ENCODE measurements at regions not wholly inside any gene's neighbourhood (a gene's known extent, or its start where the extent isn't known, plus 50 kb on each side); places are given as distances from the start of the nearest gene placed in this dataset.

DNA sequence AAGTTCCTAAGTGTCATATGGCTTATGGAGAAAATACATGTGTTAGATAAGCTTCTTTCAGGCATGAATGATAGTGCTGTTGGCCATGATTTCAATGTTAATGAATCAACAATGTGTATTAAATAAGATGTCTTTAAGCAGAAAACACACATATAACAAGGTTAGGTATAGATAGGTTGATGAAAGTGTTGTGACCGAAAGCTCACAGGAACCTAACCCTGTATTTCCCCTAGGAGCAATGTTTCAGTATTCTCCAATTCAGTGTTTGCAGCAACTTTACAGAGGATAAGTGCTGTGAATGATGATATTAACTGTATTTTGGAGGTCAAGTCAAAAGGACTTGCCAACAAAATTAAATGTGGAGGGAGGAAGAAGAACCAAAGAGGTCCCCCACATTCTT is 82.8 kb upstream of the PRDM11 start:
- no peak for DNase-seq (ENCODE audit: low spot score)

DNA sequence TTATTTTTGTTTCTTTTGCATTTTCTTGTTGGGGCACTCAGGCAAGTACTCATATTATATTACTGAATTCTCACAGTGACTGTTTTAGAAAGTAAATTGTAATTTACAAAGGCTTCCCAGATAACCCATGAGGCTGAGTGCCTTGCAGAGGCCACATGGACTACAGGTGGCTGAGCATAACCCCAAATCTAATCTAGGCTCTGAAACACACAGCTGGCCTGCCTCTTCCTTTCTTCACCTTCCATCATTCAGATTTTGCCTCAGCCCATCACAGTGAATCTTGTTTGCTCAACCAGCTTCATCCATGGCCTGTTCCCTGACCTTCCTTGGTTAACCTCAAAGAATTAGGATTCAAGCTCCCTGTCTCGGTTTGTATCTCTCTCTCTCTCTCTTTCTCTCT is 78.5 kb upstream of the PRDM11 start:
- no peak for DNase-seq (ENCODE audit: low spot score)

DNA sequence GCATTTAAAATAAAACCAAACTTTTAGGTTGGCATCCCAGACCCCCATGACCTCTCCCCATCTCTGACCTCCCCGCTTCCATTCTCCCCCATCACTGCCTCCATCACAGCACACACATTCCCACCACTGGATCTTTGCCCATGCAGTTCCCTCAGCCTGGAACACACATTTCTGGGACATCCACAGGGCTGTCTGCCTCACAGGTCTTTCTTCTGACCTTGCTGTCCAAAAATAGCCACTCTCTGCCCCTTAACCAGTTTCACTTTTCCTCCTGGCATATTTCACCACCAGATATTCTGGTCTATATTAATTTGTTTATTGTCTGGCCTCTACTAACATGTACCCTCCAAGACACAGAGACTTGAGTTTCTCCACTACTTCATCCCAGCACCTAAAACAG is 75.2 kb upstream of the PRDM11 start:
- no peak for DNase-seq (ENCODE audit: low spot score)

DNA sequence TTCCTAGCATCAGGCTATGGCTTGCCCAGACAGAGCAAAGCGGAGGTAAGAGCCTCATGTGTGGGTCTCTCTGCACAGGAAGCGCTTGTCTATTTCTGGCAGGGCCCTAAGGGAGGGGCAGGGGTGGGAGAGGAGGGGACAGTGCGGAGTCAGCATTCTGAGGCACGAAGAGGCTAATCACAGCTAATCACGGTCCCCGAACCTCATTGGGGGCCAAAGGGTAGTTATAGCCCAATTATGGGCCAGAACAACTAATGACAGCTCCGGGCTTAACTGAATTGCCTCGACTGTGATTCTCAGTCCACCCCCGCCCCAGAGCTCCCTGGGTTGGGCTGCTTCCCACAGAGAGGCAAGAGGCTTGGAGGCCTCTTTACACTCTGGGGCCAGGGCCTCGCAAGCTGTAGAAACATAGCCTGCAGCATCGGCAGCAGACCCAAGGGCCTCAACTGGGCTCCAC is 72.7 kb upstream of the PRDM11 start:
- DNase-seq (ENCODE audit: low spot score), result no peak

DNA sequence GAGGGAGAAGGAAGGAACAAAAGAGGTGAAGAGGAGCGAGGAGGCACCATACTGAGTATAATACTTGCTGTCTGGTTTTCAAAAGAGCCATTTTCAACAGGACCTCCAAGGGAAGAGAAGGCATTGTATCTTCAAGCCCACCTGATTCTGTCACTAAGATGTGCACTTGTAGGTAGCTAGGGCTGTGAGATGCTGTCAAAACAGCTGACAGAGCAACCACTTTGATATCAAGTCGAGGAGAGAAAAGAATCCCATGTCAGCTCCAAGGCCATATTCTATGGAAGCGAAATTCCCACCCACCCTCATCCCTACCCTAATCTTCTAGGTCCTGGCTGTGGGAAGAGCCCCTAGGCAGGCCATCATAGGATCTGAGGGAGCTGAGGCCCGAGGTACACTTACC is 70.9 kb upstream of the PRDM11 start:
- DNase-seq (ENCODE audit: low spot score), result no peak

DNA sequence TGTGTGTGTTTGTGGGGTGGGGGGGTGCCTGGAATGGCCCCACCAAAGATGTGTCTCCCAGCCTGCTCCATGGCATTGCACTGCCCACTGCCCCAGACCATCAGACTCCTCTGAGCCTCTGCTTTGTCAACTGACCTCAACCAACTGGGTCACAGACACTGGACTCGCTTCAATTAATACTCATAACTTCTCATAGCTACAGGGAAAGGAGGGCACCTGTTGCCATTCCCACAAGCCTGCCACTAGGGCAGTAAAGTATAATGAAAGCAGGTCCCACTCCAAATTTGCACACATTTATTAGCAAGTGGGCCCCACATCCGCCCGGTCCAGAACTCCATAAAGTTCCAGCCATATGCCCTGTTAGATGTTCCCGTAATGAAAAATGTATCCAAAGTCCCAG is 70.5 kb upstream of the PRDM11 start:
- DNase-seq (ENCODE audit: low spot score), result no peak

DNA sequence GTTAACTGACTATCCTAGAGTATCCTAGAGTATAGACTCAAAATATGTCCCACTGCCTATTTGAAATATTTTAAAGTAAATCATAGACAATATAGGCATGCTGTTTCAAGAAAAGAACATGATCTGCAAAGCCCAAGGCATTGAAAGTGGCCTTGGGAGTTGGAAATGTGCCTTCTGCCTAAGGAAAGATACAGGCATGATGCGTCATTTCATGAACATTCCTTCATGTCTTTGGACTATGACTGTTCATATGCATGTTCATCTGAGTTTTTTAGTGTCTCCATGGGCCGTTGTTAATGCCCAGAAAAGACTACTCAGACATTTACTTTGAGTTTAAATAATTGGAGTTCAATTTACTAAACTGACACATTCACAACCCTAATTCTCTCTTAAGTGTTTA is 69.7 kb upstream of the PRDM11 start:
- no peak for DNase-seq (ENCODE audit: low spot score)

DNA sequence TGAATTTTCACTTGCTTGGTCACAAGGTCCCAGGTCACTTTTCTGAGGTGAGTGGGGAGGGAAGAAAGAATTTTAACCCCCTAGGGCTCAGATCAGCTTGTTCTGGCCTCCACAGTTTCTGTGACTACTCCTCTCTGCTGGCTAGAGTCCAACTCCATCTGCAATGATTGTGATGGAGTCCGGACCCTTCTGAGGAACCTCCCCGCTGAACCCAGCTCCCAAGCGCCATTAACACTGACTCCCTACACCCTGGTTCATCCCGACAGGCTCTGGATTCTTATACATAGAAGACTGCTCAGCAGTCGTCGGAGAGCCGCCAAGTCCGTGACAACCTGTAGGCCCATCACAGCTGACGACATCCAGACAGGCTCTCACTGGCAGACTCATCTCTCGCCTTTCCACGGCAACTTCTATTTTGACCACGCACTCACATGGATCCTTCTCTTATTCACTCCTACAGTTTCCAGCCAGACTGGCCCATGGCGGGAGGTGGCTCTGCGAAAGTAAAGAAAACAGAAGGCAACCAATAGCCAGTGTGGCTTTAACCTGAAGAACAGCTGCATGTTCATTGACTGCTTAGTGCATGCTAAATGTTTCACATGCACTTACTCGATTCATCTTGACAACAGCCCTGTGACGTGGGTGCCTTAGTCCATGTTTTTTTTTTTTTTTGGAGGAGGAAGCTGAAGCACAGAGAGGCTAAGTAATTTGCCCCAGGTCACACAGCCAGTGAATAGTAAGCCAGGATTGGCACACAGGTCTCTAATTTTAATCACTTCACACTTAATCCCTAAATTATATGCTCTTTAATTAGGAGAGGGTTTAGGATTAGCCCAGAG is 68.0 kb upstream of the PRDM11 start:
- DNase-seq (ENCODE audit: low spot score), result no peak

DNA sequence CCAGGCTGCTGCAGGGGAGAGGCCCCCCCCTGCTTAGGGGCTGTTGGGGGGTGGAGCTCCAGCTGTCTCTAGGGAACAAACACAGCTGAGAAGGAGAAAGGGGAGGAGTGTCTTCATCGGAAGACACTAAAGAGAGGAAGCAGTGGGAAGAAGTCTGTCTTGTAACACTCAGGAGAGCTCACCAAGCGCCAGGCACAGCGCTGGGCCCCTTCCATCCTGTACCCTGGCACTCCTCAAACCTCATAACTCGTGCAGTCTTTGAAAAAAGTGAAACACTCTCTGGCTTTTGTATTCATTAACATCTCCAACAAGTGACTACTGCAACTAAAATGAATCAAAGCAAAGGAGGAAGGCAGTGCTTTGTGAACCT is 67.4 kb upstream of the PRDM11 start:
- DNase-seq (ENCODE audit: low spot score), result no peak

DNA sequence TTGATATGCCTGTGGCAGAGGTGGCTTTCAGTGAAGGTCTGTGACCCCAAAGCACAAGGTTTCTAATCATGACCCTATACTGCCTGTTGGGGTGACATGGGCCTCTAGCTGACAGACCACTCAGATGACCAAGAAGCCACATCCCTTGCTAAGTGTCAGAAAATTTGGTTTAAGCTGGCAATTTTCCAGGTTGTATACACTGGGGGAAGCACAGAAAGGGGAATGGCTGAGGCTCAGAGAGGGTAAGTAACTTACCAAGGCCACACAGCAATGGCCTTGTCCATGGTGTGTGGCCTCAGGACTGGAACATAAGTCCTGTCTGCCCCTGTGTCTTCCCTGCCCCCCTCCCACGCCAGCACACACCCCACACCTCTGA is 66.9 kb upstream of the PRDM11 start:
- DNase-seq (ENCODE audit: low spot score), result no peak

DNA sequence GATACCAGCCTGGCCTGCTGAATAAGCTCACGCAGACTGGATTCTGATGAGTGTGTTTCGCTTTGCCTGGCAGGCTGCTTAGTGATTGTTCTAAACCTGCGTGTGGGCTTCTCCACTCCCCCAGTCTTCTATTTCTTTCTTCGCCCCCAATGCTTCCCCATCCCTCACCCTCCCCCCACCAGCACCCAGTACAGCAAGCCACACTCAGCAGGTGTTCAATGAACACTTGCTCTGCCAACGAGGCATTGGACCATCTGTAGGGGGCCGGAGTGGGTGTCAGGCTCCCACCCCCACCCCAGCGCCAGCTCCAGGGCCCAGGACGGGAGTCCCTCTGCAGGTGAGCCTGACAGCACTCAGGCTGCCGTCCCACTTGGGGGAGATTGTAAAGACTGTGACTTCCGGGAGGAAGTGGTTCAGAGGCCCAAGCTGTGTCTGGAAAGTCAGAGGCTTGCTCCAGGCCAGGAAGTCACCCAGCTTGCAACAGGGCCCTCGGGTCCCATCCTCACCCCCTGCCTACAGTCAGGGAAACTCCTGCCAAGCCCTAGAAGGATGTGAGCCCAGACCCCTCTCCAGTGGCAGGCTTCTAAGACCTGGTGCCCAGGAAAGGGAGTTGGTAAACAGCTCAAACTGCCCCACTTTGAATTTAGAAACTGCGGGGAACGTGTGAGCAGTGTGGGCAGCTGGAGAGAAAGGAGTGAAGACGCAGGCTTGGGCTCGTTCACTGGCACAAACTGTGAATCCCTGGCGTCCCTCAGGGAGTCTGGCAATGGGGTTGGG is 66.3 kb upstream of the PRDM11 start:
- no peak for DNase-seq (ENCODE audit: low spot score)

DNA sequence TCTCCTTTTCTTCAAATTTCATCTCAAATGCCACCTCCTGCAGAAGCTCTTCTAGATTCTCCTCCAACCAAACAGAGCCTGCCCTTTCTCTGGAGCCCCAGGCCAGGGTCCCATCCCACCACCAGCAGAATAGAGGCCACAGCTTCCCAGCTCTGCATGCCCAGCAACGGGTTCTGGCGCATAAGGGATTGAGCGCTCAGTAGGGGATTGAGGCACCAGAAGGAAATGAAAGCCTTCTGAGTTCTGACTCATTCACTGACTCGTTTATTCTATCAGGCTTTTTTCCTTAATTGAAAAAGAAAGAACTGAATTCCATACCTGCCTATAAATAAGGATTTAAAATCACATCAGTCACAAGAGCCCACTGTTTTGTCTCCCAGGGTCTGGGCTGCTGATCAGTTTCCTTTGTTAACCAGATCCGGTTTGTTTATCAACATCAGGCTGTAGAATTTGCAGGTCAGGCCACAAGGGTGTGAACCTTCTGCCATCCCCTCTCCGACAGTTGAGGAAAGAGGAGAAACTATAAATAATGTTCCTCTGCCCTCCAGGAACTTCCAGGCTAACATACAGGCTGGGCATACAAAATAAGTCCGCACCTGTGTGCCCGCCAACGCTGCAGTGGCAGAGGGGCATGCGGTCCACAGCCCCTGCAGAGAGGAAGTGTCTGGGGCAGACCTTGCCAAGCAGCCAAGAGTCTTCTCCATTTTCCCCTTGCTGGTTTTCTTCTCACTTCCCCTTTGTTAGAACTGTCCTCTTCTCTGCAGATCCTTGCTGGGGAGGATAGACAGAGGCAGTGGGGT is 63.5 kb upstream of the PRDM11 start:
- no peak for DNase-seq (ENCODE audit: low spot score)

DNA sequence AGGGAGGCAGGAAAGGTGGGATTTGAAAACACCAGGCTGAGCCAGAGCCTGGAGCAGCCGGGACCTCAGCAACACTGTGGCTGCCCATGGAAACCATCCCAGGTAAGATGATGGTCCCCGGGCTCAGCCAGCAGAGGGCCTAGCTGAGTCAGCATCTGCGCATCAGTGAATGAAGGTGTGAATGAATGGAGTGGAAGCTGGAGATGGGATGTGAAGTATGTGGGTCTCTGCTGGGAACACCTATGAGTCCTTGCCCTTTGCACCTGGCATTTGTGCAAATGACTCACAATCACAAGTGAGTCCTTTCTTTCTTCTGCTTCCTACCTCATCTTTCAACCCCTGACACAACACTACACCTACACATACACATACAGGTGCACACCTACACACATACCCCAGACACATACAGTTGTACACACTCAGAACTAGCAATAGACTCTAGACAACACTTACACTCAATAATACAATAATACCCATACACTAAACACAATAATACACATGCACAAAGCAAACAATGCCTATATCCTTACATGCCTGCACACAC is 62.8 kb upstream of the PRDM11 start:
- no peak for DNase-seq (ENCODE audit: low spot score)

DNA sequence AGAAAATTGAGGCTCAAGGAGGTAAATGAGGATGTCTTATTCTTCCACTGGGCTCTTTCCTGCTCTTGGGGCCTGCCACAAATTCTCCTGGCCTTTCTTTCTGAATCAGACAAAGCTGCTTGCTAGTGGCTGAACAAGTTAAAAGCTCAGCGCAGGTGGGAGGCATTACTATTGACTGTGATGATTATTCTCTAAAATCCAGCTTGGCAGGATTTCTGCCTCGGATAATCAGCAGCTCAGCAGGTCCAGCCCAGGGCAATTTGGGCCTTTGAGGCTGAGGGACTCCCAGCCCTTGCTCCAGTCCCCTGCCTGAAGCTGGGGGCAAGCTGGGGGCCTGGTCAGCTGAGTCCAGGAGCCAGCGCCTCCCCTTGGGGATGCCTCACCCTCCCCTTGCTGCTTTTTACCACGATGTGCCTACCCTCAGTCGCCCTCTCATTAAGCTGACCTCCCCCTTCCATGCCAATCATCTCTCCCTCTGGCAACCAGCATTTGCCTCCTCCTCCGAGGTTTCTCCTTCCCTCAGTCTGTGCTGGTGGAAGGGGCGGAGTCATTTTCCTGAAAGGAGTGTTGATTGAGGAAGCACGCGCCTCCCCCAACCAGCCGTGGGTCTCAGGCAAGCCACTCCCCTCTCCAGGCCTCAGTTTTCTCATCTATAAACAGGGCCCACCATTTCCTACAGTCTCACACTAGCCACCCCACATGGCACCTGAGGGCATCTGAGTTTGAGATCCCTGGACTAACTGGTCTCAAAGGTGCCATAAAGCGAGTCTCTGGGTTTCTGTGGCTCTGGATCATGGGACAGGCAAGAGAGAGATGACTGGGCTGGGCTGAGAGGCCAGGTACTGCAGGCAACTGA is 60.6 kb upstream of the PRDM11 start:
- no peak for DNase-seq (ENCODE audit: low spot score)

DNA sequence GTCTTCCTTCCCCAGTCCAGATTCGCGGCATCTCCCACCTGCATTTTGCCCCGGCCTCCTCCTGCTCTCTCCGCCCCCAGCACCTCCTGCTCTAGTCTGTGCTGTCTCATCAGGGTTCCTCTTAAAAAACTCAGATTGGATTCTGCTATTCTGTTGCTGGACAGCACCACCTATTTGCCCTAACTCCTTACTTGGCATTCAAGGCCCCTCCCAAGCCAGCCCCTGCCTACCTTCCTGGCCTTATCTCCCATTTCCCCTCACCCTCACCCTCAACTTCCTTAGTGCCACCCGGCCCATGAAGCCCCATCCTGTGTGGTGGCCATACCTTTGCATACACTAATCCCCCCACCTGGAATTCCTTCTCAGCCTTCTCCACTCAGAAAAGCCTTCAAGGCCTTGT is 59.9 kb upstream of the PRDM11 start:
- no peak for DNase-seq (ENCODE audit: low spot score)

DNA sequence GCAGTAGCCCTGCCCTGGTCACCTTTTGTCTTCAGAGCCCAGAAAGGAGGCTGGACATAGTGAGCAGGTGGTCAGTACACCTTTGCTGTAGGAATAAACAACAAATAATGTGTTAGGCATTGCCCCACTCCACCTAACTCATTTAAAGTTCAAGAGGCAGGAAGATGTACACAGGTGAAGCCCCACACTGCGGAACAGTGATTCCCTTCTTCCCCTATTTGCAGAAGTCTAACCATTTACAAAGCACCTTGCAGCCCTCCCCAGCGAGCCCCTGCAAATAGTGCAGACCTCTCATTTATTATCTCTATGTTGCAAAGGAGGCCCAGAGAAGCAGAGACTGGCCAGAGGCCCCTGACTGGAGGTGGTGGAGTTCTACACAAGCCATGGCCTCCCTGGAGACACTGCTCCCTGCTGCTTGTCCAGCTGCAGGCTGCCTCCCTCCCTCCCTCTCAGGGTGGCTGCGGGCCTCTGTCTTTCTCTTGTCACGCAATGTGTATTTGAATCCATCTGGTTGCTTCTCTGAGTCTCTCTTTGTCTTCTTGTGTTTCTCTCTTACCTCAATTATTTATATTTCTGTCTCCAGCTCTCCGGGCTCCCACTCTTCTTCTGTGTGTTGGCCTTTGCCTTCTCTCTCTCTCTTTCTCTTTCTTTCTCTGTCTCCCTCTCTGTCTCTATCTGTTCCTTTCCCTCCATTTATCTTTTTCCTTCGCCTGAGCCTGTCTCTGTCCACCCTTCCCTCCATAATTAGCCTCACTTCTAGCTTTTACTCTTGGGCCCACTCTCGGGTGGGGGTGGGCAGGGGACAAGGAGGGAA is 59.1 kb upstream of the PRDM11 start:
- no peak for DNase-seq (ENCODE audit: low spot score)

DNA sequence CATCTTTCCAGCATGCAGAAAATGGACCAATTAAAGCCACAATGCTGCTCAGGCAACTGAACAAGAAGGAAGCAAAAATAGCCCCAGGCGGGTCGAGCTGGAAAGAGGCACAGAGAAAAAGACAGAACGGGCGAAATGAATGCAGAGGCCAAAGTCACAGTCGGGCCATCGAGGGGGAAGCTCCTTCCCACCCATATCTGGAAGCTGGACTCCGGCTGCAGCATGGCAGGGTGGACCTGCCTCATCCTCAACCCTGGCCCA is 58.6 kb upstream of the PRDM11 start:
- no peak for DNase-seq (ENCODE audit: low spot score)

DNA sequence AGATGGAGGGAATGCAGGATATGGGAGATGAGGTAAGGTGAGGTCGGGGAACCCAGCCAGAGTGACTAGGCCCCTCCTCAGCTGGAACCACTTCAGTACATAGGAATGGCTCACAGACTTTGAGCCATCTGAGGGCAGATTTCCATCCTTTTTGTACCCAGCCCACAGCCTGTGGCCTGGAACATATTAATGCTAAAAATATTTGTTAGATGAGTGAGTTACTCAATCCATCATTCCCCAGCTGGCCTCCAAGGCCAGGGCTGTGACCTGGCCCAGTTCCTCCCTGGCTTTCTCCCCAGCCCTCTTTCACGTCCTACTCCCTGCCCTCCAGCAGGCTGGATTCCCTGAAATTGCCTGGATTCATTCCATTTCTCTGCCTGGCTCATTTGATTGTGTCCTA is 57.2 kb upstream of the PRDM11 start:
- no peak for DNase-seq (ENCODE audit: low spot score)

DNA sequence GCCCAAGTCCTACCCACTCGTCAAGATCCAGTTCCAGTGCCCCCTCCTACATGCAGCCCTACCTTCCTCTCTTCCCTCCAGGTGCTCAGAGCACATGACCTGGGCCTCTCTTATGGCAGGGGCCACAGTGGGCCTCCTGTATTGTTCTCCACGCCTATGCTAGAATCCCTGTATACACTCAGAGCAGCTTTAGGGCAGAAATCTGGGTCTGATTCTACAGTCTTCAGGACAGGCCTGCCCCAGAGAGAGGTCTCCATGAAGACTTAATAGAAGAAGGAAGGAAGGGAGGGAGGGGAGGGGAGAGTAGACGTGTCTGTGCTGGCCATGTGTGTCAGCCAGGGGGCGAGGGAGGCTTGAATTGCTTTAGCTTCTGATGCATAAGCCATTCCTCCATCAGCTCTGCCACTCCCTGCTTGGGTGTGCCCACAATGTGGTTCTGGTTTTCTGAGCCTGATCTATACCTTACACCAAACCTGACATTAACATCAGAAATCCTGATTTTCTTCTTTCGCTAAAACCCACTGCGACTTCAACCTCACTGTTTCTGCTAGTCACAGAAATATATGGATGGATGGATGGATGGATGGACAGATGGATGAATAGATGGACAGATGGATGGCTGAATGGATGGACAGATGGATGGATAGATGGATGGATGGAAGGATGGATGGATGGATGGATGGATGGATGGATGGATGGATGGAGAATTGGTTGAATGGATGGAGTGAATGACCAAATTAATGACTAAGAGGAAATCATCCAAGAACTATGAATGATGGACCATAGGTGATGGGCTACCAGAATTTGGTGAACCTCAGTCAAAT is 56.6 kb upstream of the PRDM11 start:
- DNase-seq (ENCODE audit: low spot score), result no peak

DNA sequence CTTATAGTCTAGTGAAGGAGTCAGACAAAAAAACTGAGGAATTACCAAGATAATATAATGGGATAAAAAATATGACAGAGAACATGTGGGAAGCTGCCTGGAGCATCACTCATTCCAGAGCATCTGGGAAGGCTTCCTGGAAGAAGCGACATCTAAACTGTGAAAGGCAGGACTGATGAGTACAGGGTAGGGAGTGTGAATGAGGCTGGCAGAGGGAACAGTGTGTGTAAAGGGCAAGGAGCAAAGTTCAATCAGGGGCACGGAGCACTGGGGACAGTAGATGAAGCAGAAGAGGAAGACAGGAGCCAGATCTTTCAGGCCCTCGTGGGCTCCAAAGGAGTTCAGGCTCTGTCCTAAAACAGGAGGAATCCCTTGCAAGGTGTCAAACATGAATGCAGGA is 55.8 kb upstream of the PRDM11 start:
- DNase-seq (ENCODE audit: low spot score), result no peak
